GM10266 (cell line): ENCODE measurements at regions not wholly inside any gene's neighbourhood (a gene's known extent, or its start where the extent isn't known, plus 50 kb on each side); places are given as distances from the start of the nearest gene placed in this dataset.
"Not testable (repeated sequence)": the region's sequence is repeated elsewhere in the genome, so short reads cannot be mapped to it uniquely, and the experiment has no call there.

ENCODE experiments used
- DNase-seq: peaks from one replicate; pipeline ENCODE4 v3.0.0; 2012; ENCODE audit errors: extremely low spot score
- TF ChIP-seq, protein P1 (sequence below): IDR thresholded peaks from 2 replicates; pipeline ENCODE4 v1.5.1; 2012; ENCODE audit warnings: mild to moderate bottlenecking, low read depth; ENCODE audit not compliant: control insufficient read depth, insufficient read depth; ENCODE audit errors: missing control alignments

- no peak for DNase-seq
Measured at GRCh38 chr2:239801404-239802184, 223.5 kb downstream of the NDUFA10 start.

GRCh38 chr2:239800785-239801386, 224.3 kb downstream of the NDUFA10 start:
- TF ChIP-seq, protein P1, sequence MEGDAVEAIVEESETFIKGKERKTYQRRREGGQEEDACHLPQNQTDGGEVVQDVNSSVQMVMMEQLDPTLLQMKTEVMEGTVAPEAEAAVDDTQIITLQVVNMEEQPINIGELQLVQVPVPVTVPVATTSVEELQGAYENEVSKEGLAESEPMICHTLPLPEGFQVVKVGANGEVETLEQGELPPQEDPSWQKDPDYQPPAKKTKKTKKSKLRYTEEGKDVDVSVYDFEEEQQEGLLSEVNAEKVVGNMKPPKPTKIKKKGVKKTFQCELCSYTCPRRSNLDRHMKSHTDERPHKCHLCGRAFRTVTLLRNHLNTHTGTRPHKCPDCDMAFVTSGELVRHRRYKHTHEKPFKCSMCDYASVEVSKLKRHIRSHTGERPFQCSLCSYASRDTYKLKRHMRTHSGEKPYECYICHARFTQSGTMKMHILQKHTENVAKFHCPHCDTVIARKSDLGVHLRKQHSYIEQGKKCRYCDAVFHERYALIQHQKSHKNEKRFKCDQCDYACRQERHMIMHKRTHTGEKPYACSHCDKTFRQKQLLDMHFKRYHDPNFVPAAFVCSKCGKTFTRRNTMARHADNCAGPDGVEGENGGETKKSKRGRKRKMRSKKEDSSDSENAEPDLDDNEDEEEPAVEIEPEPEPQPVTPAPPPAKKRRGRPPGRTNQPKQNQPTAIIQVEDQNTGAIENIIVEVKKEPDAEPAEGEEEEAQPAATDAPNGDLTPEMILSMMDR = no peak
- no peak for DNase-seq

More at GRCh38 chr2:239801404-239802184, 223.5 kb downstream of the NDUFA10 start:
- TF ChIP-seq, protein P1 = no peak

- DNase-seq = no peak
- TF ChIP-seq, protein P1 = no peak
Measured at GRCh38 chr2:239797316-239797715, 227.8 kb downstream of the NDUFA10 start.

DNA sequence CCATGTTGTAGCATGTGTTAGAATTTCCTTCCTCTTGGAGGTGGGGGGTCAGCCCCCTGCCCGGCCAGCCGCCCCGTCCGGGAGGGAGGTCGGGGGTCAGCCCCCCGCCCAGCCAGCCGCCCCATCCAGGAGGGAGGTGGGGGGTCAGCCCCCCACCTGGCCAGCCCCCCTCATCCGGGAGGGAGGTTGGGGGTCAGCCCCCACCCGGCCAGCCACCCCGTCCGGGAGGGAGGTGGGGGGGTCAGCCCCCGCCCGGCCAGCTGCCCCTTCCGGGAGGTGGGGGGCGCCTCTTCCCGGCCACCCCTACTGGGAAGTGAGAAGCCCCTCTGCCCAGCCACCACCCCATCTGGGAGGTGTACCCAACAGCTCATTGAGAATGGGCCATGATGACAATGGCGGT, 229.4 kb downstream of the NDUFA10 start:
- not testable (repeated sequence) for DNase-seq

GRCh38 chr2:239793836-239794235, 231.3 kb downstream of the NDUFA10 start:
- TF ChIP-seq, protein P1 = no peak

GRCh38 chr2:239793086-239793485, 232.1 kb downstream of the NDUFA10 start:
- DNase-seq = no peak
- TF ChIP-seq, protein P1 = no peak

More at GRCh38 chr2:239793836-239794235, 231.3 kb downstream of the NDUFA10 start:
- no peak for DNase-seq

GRCh38 chr2:239792405-239793084, 232.6 kb downstream of the NDUFA10 start:
- TF ChIP-seq, protein P1 = no peak

More at GRCh38 chr2:239792405-239793084, 232.6 kb downstream of the NDUFA10 start:
- no peak for DNase-seq
